AG20443 (cell line): ENCODE measurements at regions not wholly inside any gene's neighbourhood (a gene's known extent, or its start where the extent isn't known, plus 50 kb on each side); places are given as distances from the start of the nearest gene placed in this dataset.

ENCODE experiments used
- DNase-seq: peaks from one replicate; pipeline ENCODE4 v3.0.0; 2012; ENCODE audit warnings: low spot score, mixed read lengths

DNA sequence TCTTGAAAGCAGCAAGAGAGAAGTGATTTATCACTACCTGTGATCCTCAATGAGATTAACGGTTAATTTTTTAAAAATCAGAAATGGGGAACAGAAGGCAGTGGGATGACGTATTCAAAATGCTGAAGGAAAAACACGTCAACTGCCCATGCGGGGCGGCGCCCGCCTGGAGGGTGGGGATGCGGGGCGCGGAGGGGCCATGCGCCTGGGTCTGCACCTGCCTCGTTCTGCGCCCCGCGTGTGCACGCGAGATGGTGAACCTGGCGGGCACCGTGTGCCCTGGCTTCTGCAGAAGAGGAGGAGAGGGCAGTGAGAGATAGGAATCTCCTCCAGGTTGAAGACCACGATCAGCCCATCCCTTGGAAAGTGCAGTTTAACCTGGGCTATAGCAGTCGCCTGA is 79.3 kb upstream of the ZNF32 start:
- no peak for DNase-seq

DNA sequence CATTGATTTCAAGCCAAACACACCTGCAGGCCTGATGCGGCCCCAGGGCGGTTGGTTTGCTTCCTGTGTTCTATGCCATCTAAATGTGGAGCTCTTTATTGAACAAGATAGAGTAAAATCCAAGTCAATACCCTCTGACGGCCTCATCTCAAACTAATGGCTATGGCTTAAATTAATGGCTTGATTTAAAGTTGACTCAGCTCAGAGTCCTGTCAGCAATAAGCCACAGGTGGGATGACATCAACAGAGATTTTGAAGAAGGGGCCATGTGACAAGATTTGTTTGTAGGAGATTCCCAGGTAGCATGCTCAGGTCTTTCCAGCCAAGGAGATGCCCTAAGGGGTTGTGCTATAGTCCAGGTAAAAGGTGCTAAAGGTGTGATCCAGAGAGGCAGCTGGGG is 66.7 kb upstream of the ZNF32 start:
- DNase-seq, result no peak

DNA sequence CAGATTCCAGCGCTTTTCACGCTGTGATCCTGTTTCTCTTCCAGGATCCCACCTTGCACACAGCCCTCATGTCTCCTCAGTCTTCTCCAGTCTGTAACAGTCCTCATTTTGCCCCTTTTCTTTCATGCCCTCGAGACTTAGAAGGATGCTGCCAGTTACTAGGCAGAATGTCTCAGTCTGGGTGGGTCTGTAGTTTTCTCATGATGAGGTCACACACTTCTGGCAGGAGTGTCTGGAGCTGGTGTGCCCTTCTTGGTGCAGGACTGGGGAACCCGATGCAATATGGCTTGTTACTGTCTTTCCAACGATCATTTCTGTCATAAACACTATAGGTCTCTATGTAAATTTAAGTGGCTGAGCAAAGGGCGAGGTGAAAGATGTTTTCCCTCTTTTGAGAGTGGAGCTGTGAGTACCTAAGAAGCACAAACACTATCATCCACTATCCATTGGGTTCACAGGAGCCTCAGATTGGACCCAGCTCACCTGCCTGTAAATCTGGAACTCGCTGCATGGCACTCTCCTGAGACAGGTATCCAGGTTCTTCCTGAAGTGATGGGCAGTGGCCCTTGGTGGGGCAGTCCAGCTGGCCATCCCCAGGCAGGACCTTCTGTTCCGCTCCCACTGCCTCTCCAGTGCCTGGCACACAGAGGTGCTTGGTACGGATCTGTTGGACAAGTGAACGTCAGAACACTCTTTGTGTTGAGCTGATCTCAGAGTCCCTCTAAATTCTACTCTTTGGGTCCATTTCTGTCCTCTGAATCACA is 64.3 kb upstream of the ZNF32 start:
- peak; percentile 55 for DNase-seq

DNA sequence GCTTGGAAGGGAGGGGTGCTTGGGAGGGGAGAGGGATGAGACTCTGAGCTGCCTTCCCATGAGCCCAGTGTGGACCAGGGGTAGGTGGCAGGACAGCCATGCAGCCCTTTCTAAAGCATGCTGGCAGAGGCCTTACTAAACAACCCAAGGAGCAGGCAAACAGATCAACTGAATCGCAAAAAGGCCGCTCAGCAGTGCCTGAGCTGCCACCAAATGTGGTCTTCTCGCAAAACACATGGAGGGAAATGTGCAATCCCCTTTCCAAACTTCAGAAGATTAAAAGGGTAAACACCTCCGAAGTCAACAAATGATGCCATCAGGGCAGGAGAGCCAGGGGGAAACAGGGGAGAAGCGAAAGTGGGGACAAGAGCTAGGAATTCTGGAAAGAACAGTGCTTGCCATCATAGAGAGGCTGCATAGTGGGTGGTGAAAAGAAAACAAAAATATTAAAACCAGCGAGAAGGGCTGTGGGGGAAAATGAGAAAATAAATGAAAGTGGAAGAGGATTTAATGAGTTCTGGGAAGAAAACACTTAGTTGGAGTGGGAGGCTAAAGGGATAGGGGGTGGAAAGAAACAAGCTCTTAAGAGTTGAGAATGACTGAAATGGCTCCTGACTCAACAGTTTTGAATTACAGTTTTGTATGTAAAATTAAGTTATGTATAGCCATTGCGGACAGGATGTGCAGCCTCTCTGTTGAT is 62.2 kb upstream of the ZNF32 start:
- no peak for DNase-seq

DNA sequence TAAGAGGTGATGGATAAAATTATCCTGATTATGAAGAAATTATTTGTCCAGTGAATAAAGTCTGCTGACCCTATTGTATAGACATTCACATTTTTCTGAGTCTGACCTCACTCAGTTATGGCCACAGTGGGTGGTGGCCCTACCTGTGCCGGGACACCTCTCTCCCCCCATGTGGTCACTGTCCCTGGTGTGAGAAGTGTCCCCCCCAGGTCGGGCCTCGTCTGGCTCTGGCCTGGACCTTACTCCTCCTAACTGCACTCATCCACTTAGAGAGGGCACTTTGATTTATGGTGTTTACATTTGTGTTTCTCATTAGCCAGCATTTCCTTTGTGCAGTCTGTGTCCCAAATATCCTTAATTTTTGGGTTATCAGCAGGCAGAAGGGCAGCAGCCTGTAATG is 59.6 kb upstream of the ZNF32 start:
- DNase-seq, result no peak

DNA sequence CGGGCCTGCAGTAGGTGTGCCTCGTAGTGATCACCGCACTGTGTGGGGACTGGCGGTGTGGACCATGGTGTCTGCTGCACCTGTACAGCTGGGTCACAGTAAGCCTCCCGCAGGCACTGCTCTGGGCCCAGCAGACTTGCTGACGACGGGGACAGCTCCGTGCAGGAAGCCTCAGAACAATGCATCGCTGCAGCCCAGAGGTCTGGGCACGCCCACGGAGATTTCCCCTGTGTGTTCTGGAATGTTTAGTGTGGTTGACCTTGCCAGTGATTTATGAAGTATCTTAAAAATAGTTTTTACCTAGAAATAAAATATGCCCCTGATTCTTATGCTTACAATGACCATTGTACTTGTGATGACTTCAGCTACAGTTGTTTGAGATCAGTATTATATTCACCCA is 59.1 kb upstream of the ZNF32 start:
- no peak for DNase-seq

DNA sequence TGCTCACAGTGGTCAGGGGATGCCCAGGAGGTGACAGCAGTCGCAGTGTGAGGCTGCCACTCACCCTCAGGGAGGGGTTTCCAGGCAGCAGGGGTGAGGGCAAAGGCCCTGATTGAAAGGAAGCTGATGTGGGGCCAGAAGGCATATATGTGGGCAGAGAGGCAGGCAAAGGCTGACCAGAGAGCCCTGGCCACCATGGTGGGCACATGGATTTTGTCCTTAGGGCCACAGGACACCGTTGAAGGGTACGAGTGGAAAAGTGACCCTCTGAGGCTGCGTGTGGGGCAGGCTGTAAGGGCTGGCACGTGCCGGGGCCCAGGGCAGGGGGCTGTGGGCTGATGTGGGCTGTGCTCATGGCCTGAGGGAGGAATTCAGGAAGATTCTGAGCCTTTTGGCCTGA is 57.5 kb upstream of the ZNF32 start:
- DNase-seq, result no peak

DNA sequence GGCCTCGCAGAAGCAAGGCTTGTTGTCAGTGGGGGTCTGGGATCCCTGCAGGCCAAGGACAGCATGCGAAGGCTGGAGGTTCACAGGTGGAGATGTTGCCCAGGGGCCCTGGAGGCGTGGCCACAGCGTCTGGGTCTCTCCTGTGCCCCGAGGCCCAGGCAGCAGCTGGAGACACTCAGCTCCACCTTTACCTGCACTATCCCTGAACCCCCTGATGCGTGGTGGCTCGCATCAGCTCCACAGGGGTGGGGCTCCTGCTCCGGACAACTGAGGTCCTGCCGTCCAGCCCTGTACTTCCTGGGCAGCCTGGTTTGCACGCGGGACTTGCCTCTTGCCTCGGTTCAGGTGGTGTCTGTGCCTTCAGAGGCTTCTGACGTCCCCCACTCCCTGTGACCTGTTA is 54.6 kb upstream of the ZNF32 start:
- no peak for DNase-seq

DNA sequence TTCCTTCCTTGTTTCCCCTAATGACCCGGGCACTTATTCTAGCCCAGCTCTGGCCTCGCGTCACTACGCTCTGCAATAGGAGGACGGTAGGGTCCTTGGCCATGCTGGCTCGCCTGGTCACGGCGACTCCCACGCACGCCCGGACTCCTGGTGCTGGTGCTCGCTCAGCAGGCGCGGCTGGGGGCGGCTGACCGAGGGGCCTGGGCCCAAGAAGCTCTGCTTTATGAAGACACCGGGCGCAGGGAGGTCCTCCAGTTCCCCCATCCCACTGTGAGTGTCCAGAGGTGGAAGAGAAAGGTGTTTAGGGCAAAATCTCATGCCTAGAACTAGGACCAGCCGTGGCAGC is 54.2 kb upstream of the ZNF32 start:
- DNase-seq, result no peak

DNA sequence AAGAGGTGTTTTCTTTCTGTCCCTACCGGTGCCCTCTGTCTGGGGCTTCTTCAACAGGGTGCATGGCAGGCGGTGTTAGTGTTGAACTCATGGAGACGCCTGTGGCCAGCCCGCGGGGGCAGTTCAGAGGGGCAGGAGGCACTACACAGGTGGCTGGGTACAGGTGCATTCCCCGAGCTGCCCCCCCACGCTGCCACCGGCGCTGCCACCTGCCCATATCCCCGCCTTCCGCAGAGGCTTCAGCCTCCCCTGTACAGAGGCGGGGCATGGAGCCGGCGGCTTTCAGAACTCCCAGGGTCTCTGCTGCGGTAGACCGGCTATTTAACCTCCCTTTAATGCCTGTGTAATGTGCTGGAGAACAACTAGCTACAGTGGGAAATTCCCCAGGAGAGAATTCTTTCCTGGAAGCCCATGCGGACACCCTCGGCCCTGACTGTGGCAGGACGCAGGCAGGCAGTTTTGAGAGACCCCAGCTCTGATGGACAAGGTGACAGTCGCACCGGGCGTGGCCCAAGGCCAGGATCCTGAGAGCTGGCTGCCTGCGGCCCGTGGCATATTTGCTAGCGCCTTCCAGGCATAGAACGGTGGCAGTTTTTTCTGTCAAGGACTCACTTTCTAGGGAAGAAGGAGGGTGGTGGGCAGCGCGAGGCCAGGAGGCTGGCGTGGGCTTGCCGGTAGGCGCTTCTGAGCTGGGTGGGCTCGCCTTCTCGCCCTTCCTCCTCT is 53.7 kb upstream of the ZNF32 start:
- DNase-seq, result no peak

DNA sequence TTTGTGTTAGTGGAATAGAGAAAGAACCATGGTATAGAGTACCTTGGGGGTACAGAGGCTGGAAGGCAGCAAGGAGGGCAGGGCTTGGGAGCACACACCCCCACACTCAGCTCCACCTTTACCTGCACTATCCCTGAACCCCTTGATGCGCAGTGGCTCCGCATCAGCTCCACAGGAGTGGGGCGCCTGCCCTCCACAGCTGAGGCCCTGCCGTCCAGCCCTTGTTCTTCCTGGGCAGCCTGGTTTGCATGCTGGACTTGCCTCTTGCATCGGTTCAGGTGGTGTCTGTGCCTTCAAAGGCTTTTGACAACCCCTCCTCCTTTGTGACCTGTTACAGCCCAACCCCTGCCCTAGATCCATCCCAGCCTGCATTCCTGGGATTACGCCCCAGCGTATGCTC is 52.6 kb upstream of the ZNF32 start:
- DNase-seq, result no peak

DNA sequence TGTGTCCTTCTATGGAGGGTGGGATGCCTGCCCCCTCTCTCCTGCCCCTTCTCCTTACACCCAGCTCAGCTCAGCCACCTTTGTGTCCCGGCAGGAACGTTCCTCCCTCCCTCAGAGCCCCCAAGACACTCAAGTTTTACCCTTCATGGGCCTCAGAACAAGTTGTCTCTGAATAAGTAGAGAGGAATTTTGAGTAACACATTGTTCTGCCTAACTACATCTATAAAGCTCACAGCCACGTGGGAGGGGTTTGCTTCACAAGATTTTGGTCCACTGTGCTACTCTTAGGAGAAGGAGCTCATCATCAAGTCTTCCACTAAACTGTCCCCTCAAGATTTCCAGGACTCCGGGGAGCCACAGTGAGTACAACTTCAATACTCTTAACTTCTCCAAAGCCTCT is 51.6 kb upstream of the ZNF32 start:
- peak; percentile 29 for DNase-seq

DNA sequence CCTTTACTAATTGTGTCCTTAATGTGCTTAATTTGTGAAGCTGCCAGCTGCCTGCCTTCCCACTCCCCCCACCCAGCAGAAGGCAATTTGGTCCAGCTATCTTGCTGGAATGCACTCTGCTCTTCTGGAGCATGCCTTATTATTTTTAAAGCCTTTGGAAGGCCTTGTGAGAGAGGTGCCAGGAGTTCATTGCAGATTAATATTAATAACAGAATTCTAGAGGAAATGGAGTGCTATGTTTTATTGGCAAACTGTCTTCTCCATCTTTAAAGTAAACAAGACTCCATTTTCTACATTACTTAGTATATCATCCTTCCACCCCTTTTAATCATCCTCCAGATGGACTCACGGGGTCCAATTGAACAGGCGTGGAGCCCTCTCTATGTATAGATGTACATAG is 50.8 kb upstream of the ZNF32 start:
- no peak for DNase-seq
